ENCODE measurements at regions not wholly inside any gene's neighbourhood (a gene's known extent, or its start where the extent isn't known, plus 50 kb on each side); places are given as distances from the start of the nearest gene placed in this dataset.

GRCh38 chr11:116065986-116066385, 561.8 kb upstream of the CADM1 start:
- TF ChIP-seq, protein P1, sequence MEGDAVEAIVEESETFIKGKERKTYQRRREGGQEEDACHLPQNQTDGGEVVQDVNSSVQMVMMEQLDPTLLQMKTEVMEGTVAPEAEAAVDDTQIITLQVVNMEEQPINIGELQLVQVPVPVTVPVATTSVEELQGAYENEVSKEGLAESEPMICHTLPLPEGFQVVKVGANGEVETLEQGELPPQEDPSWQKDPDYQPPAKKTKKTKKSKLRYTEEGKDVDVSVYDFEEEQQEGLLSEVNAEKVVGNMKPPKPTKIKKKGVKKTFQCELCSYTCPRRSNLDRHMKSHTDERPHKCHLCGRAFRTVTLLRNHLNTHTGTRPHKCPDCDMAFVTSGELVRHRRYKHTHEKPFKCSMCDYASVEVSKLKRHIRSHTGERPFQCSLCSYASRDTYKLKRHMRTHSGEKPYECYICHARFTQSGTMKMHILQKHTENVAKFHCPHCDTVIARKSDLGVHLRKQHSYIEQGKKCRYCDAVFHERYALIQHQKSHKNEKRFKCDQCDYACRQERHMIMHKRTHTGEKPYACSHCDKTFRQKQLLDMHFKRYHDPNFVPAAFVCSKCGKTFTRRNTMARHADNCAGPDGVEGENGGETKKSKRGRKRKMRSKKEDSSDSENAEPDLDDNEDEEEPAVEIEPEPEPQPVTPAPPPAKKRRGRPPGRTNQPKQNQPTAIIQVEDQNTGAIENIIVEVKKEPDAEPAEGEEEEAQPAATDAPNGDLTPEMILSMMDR (IDR thresholded peaks at IDR 0.05; ENCODE audit: control insufficient read depth, insufficient read depth, low read depth, low read length, missing control alignments), result no peak
- H3K4me3 ChIP-seq (ENCODE audit: control insufficient read depth, low read depth, low read length), result no peak overlapping the region

GRCh38 chr11:116065191-116065895, 561.1 kb upstream of the CADM1 start:
- no peak for DNase-seq (ENCODE audit: low read depth)
- H3K4me3 ChIP-seq (ENCODE audit: control insufficient read depth, low read depth, low read length), result no peak overlapping the region
- TF ChIP-seq, protein P1 (IDR thresholded peaks at IDR 0.05; ENCODE audit: control insufficient read depth, insufficient read depth, low read depth, low read length, missing control alignments), result no peak

More at GRCh38 chr11:116065986-116066385, 561.8 kb upstream of the CADM1 start:
- no peak for DNase-seq (ENCODE audit: low read depth)

DNA sequence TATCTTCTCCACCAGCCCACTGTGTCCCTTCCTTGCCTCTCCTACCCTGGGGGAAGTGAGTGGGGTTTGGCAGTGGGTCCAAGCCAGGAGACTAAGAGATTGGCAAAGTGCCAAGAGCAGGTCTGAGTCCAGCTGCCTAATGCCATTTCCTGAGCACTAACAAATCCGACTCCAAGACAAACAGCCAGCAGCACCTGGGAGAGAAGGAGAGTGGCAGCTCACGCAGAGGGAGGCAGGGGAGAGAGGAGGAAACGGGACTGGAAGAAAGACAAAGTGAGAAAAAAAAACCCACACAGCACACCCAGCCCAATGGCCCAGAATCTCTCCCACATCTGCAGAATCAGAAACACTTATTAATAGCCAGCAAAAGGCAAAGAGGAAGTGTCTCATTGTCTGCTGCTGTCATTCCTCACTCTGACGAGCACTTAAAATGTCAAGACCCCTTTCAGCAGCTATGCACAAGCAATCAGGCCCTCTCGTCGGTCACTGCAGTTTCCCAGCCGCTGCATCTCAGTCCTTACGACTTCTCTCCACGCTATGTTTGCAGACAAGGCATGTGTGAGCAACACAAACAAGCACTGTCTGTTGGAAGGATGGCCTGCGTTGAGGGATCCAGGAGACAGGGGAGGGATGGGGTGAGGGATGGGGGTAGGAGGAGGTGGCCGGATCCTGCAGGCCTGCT, 558.4 kb upstream of the CADM1 start:
- H3K4me3 ChIP-seq (ENCODE audit: control insufficient read depth, low read depth, low read length), result no peak overlapping the region
- DNase-seq (ENCODE audit: low read depth), result no peak
- TF ChIP-seq, protein P1 (IDR thresholded peaks at IDR 0.05; ENCODE audit: control insufficient read depth, insufficient read depth, low read depth, low read length, missing control alignments), result no peak

DNA sequence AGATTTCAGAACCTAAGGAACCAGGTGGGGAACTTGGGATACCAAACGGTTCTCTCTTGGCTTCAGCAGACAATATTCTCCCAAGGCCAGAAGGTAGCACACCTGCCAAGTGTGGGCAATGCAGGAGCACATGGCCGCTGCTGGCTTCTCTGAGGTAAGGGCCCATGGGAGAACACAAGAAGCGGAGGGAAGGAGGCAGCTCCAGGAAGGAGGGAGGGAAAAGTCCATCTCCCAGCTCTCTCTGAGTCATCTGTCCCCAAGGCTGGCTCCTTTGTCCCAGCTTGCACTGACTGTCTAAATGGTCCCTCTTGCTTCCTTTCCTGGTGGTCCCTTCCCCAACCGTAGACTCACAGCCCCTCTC, 557.9 kb upstream of the CADM1 start:
- DNase-seq (ENCODE audit: low read depth), result no peak
- H3K4me3 ChIP-seq (ENCODE audit: control insufficient read depth, low read depth, low read length), result no peak overlapping the region
- TF ChIP-seq, protein P1 (IDR thresholded peaks at IDR 0.05; ENCODE audit: control insufficient read depth, insufficient read depth, low read depth, low read length, missing control alignments), result no peak

DNA sequence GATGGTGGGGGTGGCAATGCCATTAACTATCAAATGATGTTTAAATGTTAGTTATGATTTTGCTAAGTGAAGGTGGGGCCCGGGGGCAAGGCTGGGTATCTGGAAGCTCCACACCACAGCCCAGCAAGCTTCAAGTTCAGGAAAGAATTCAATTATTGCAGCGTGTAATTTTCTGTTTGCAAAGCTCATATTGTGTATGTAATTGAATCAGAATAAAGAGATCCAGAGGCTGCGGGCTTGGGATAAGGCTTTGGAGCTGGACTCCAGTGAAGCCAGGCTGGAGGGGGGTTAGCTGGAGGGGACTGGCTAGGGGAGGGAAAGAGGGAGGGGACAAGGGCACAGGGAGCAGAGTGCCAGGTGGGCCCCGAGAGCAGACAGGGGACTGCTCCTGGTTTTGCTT, 557.1 kb upstream of the CADM1 start:
- no peak for DNase-seq (ENCODE audit: low read depth)
- TF ChIP-seq, protein P1 (IDR thresholded peaks at IDR 0.05; ENCODE audit: control insufficient read depth, insufficient read depth, low read depth, low read length, missing control alignments), result no peak
- no peak overlapping the region for H3K4me3 ChIP-seq (ENCODE audit: control insufficient read depth, low read depth, low read length)

- TF ChIP-seq, protein P1 (IDR thresholded peaks at IDR 0.05; ENCODE audit: control insufficient read depth, insufficient read depth, low read depth, low read length, missing control alignments), result no peak
- DNase-seq (ENCODE audit: low read depth), result no peak
- H3K4me3 ChIP-seq (ENCODE audit: control insufficient read depth, low read depth, low read length), result no peak overlapping the region
Observed at GRCh38 chr11:116059919-116060318, 555.7 kb upstream of the CADM1 start.

Measured in AG09309 (cell line).